ENCODE measurements at regions not wholly inside any gene's neighbourhood (a gene's known extent, or its start where the extent isn't known, plus 50 kb on each side); places are given as distances from the start of the nearest gene placed in this dataset.
"Not testable (repeated sequence)": the region's sequence is repeated elsewhere in the genome, so short reads cannot be mapped to it uniquely, and the experiment has no call there.

DNA sequence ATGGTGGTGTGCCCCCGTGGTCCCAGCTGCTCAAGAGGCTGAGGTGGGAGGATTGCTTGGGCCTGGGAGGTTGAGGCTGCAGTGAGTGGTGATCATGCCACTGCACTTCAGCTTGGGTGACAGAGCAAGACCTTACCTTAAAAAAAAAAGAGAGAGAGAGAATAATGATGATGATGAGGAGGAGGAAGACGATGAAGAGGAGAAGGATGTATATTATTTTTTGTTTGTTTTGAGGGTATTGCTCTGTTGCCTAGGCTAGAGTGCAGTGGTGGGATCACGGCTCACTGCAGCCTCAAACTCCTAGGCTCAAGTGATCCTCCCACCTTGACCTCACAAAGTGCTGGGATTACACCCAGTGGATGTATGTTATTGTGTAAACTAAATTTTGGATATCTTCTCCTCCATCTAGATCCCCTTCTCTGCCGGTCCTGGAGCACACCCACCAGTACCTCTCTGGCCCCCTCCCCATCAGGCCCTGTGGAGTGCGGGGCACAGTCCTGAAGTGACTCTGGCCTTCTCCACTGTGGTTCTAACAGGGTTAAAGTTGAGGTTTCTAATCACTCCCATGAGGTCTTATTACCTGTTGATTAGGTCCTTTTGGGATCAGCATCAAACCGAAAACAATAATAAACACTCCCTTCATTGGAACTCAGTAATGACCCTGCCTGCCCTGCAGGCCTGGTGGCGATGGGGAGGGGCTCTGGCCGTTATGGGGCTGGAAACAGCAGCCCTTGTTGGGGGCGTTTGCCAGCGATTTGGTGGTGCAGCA lies 60.5 kb upstream of the ZFHX3 start:
- DNase-seq (ENCODE audit: low read depth in 1 of 2, low spot score in 1 of 2) = no peak
- in situ Hi-C loops (cut with HindIII; ENCODE audit: low pct_unique_long_range_greater_than_20kb, low sequenced_read_pairs) = no loop called here
- no peak for TF ChIP-seq JUND (IDR thresholded peaks at IDR 0.05; ENCODE audit: low read depth)

DNA sequence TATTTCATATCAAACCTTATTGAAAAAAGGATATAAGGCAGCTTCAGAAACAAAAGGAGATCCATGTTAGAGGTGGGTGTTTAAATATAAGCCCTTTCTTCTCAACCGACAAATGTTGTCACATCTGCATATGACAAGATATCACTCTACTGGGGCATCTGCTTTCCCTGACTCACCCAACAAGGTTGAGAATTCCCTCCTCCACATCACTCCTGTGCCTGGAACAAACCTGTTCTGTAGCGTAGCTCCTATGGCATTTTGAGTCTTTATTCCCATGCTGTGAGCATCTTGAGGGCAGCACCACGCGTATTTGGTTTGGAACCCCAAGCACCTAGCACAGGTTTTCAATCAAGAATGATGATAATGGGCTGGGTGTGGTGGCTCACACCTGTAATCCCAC lies 59.4 kb upstream of the ZFHX3 start:
- TF ChIP-seq JUND (IDR thresholded peaks at IDR 0.05; ENCODE audit: low read depth) = no peak
- in situ Hi-C loops (cut with HindIII; ENCODE audit: low pct_unique_long_range_greater_than_20kb, low sequenced_read_pairs) = no loop called here
- no peak for DNase-seq (ENCODE audit: low read depth in 1 of 2, low spot score in 1 of 2)

DNA sequence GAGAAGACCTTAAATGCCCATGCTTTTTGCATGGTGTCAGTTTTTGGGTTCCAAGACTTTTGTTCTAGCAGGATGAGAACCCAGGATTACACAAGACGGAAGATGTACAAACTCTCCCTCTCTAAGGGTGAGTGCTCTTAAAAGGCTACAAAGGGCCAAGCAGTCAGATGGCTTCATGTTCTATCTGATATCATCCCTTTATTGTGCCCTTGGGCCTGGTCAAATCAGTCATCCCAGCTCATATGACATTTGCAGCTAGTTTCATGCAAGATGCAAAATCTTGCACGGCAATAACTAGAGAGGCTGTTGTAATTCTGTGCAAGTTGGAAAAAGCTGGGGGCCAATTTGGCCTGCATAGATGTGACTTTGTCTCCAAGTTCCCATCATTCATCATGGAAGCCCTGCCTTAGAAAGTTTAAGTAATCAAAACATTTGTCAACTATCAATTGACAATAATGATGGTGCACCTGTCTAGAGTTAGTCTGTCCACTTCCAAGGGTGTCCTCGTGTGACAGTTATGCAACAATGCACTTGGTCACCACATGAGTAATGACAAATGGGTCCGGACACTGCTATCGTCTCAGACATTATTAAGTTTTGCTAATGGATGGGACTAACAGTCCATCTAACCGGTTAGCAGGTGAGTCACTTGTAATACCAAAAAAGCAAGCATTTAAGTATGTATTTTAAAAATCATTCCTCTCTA lies 58.6 kb upstream of the ZFHX3 start:
- in situ Hi-C loops (cut with HindIII; ENCODE audit: low pct_unique_long_range_greater_than_20kb, low sequenced_read_pairs) = no loop called here
- DNase-seq (ENCODE audit: low read depth in 1 of 2, low spot score in 1 of 2) = no peak
- TF ChIP-seq JUND (IDR thresholded peaks at IDR 0.05; ENCODE audit: low read depth) = no peak

DNA sequence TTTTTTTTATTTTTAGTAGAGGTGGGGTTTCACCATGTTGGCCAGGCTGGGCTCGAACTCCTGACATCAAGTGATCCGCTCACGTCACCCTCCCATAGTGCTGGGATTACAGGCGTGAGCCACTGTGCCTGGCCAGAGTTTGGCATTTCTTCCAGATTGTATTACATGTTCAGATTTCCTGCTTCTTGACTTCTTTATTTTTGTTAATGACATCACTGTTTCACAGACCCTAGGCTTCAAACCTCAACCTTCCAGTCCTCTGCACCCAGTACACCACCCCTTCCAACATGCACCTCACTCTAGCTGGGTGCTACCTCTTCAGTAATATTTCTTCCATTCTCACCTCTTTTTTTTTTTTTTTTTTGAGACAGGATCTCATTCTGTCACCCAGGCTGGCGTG lies 53.6 kb upstream of the ZFHX3 start:
- no peak for TF ChIP-seq JUND (IDR thresholded peaks at IDR 0.05; ENCODE audit: low read depth)
- in situ Hi-C loops (cut with HindIII; ENCODE audit: low pct_unique_long_range_greater_than_20kb, low sequenced_read_pairs) = no loop called here
- no peak for DNase-seq (ENCODE audit: low read depth in 1 of 2, low spot score in 1 of 2)

DNA sequence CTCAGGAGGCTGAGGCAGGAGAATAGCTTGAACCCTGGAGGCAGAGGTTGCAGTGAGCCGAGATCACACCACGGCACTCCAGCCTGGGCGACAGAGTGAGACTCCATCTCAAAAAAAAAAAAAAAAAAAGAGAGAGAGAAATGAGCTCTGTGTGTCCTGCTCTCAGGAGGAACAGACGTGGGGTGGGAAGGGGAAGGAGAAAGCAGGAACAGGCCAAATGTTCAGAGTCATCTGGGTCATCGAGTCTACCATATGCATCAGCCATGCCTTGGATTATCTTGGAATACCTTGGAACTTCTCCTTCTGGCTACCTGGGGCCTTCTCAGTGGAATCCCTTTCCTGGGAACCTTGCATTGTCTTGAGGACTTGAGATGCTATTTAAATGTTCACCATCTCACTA lies 51.7 kb upstream of the ZFHX3 start:
- DNase-seq (ENCODE audit: low read depth in 1 of 2, low spot score in 1 of 2); in situ Hi-C loops (cut with HindIII; ENCODE audit: low pct_unique_long_range_greater_than_20kb, low sequenced_read_pairs): not testable (repeated sequence)

Data from T47D (cell line).